ENCODE measurements at regions not wholly inside any gene's neighbourhood (a gene's known extent, or its start where the extent isn't known, plus 50 kb on each side); places are given as distances from the start of the nearest gene placed in this dataset.

DNA sequence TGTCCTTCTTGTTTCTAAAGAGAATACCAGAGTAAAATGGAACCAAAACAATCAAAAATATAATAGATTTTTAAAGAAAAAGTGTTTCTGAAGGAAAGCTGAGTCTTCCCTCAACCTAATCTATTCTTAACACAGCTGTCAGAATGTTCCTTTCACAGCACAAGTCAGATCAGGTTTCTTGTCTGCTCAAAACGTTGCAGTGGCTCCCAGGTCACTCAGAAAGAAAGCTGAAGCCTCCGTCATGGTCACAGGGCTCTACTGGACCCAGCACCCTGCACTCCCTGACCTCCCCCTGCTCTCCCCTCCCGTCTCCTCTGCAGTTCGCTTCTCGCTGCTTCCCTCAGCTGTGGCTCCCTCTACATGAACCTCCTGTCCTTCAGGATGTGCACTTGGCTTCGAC lies 90.7 kb upstream of the PTPRM start:
- no peak for DNase-seq (ENCODE audit: low read depth)
- TF ChIP-seq, protein P1, sequence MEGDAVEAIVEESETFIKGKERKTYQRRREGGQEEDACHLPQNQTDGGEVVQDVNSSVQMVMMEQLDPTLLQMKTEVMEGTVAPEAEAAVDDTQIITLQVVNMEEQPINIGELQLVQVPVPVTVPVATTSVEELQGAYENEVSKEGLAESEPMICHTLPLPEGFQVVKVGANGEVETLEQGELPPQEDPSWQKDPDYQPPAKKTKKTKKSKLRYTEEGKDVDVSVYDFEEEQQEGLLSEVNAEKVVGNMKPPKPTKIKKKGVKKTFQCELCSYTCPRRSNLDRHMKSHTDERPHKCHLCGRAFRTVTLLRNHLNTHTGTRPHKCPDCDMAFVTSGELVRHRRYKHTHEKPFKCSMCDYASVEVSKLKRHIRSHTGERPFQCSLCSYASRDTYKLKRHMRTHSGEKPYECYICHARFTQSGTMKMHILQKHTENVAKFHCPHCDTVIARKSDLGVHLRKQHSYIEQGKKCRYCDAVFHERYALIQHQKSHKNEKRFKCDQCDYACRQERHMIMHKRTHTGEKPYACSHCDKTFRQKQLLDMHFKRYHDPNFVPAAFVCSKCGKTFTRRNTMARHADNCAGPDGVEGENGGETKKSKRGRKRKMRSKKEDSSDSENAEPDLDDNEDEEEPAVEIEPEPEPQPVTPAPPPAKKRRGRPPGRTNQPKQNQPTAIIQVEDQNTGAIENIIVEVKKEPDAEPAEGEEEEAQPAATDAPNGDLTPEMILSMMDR (IDR thresholded peaks at IDR 0.05; ENCODE audit: insufficient read depth, low read depth, low read length) = no peak
- no peak overlapping the region for H3K4me3 ChIP-seq (ENCODE audit: low read depth, low read length)

- DNase-seq (ENCODE audit: low read depth) = peak; percentile 30
- H3K4me3 ChIP-seq (ENCODE audit: low read depth, low read length) = no peak overlapping the region
- TF ChIP-seq, protein P1 (IDR thresholded peaks at IDR 0.05; ENCODE audit: insufficient read depth, low read depth, low read length) = no peak
Observed at GRCh38 chr18:7479756-7480155, 87.4 kb upstream of the PTPRM start.

GRCh38 chr18:7480879-7481278 lies 86.2 kb upstream of the PTPRM start:
- TF ChIP-seq, protein P1 (IDR thresholded peaks at IDR 0.05; ENCODE audit: insufficient read depth, low read depth, low read length) = no peak
- DNase-seq (ENCODE audit: low read depth) = no peak
- no peak overlapping the region for H3K4me3 ChIP-seq (ENCODE audit: low read depth, low read length)

GRCh38 chr18:7482342-7482741 lies 84.8 kb upstream of the PTPRM start:
- no peak for DNase-seq (ENCODE audit: low read depth)

GRCh38 chr18:7485616-7486015 lies 81.5 kb upstream of the PTPRM start:
- no peak overlapping the region for H3K4me3 ChIP-seq (ENCODE audit: low read depth, low read length)
- TF ChIP-seq, protein P1 (IDR thresholded peaks at IDR 0.05; ENCODE audit: insufficient read depth, low read depth, low read length) = no peak
- no peak for DNase-seq (ENCODE audit: low read depth)

More at GRCh38 chr18:7482342-7482741, 84.8 kb upstream of the PTPRM start:
- H3K4me3 ChIP-seq (ENCODE audit: low read depth, low read length) = no peak overlapping the region
- TF ChIP-seq, protein P1 (IDR thresholded peaks at IDR 0.05; ENCODE audit: insufficient read depth, low read depth, low read length) = no peak

DNA sequence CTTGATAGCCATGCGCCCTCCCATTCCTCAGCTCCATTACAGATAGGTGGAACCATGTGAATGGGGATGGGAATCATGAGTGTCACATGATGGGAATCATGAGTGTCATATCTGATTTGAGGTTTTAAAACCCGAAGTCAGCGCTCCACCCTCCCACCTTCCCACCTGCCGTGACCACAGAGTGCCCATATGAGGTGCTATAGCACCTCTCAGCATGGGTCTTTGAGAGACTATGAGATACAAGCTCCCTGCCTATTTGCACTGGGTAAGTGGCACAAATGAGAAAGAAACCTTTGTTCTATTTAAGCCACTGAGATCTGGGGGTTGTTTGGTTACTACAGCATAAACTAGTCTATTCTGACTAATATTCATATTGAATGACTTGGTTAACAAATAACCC lies 78.5 kb upstream of the PTPRM start:
- no peak overlapping the region for H3K4me3 ChIP-seq (ENCODE audit: low read depth, low read length)
- TF ChIP-seq, protein P1 (IDR thresholded peaks at IDR 0.05; ENCODE audit: insufficient read depth, low read depth, low read length) = no peak
- DNase-seq (ENCODE audit: low read depth) = no peak

DNA sequence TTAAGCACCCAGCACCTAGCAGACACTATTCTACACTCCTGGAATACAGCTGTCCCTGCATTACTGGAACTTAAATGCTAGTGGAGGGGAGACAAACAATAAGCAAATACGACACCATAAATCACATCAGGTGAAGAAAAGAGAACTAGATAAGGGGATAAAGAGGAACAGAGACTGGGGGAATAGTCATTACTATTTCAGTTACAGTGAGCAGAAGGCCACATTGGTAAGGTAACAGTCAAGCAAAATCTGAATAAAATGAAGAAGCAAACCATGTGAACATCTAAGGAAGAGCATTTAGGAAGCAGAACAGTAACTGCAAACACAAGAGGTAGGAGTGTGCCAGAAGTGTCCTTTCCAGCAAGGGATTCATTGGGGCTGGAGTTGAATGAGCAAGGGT lies 77.0 kb upstream of the PTPRM start:
- TF ChIP-seq, protein P1 (IDR thresholded peaks at IDR 0.05; ENCODE audit: insufficient read depth, low read depth, low read length) = no peak
- H3K4me3 ChIP-seq (ENCODE audit: low read depth, low read length) = no peak overlapping the region
- no peak for DNase-seq (ENCODE audit: low read depth)

Data from fibroblast of villous mesenchyme (primary cell).